ENCODE measurements at regions not wholly inside any gene's neighbourhood (a gene's known extent, or its start where the extent isn't known, plus 50 kb on each side); places are given as distances from the start of the nearest gene placed in this dataset.

- Histone ChIP-seq H3K4me3 (no peak overlapping the region), H3K27me3 (no peaks in the 10 kb centered on the region), H3K9me3 (no peaks in the 10 kb centered on the region), H3K4me1 (peaks cover 14% of the 10 kb centered on the region), H3K27ac (no peak overlapping the region), H3K36me3 (no peaks in the 10 kb centered on the region)
- no peak for TF ChIP-seq POLR2A (IDR thresholded peaks at IDR 0.05)
- TF ChIP-seq CTCF (IDR thresholded peaks at IDR 0.05): no peak
- TF ChIP-seq POLR2AphosphoS5 (IDR thresholded peaks at IDR 0.05; ENCODE audit: insufficient read depth in 1 of 2, low read depth in 1 of 2): no peak
- intact Hi-C loops (cut with DNase I): no loop called here
- DNase-seq (ENCODE audit: extremely low spot score in 2 of 2): peak in 1 of 2 donors; percentile 74
These were observed 192.3 kb upstream of the OSR1 start for GRCh38 chr2:19550750-19551149.

GRCh38 chr2:19549821-19550220, 191.4 kb upstream of the OSR1 start:
- H3K9me3 ChIP-seq: no peaks in the 10 kb centered on the region
- H3K27me3 ChIP-seq: no peaks in the 10 kb centered on the region
- no peak for DNase-seq (ENCODE audit: extremely low spot score in 2 of 2)
- intact Hi-C loops (cut with DNase I): no loop called here
- H3K4me3 ChIP-seq: no peak overlapping the region
- no peaks in the 10 kb centered on the region for H3K36me3 ChIP-seq
- no peak overlapping the region for H3K27ac ChIP-seq
- peaks cover 14% of the 10 kb centered on the region for H3K4me1 ChIP-seq
- TF ChIP-seq POLR2AphosphoS5 (IDR thresholded peaks at IDR 0.05; ENCODE audit: insufficient read depth in 1 of 2, low read depth in 1 of 2) (no peak), POLR2A (IDR thresholded peaks at IDR 0.05) (no peak), CTCF (IDR thresholded peaks at IDR 0.05) (no peak)

- Histone ChIP-seq H3K4me3 (no peak overlapping the region), H3K36me3 (no peaks in the 10 kb centered on the region), H3K27me3 (no peaks in the 10 kb centered on the region), H3K27ac (no peak overlapping the region), H3K9me3 (no peaks in the 10 kb centered on the region), H3K4me1 (peaks cover 28% of the 10 kb centered on the region)
- intact Hi-C loops (cut with DNase I): no loop called here
- DNase-seq (ENCODE audit: extremely low spot score in 2 of 2): peak in 1 of 2 donors; percentile 61
- TF ChIP-seq CTCF (IDR thresholded peaks at IDR 0.05): no peak
- no peak for TF ChIP-seq POLR2AphosphoS5 (IDR thresholded peaks at IDR 0.05; ENCODE audit: insufficient read depth in 1 of 2, low read depth in 1 of 2)
- TF ChIP-seq POLR2A (IDR thresholded peaks at IDR 0.05): no peak
These were observed 189.7 kb upstream of the OSR1 start for GRCh38 chr2:19548116-19548515.

- no peak for TF ChIP-seq POLR2AphosphoS5 (IDR thresholded peaks at IDR 0.05; ENCODE audit: insufficient read depth in 1 of 2, low read depth in 1 of 2)
- TF ChIP-seq CTCF (IDR thresholded peaks at IDR 0.05): no peak
- no peak for TF ChIP-seq POLR2A (IDR thresholded peaks at IDR 0.05)
- Histone ChIP-seq H3K27ac (no peak overlapping the region), H3K9me3 (no peaks in the 10 kb centered on the region), H3K27me3 (no peaks in the 10 kb centered on the region), H3K4me3 (no peak overlapping the region), H3K4me1 (peaks cover 29% of the 10 kb centered on the region), H3K36me3 (no peaks in the 10 kb centered on the region)
- no peak for DNase-seq (ENCODE audit: extremely low spot score in 2 of 2)
- intact Hi-C loops (cut with DNase I): no loop called here
These were observed 188.9 kb upstream of the OSR1 start for GRCh38 chr2:19547321-19547720.

- DNase-seq (ENCODE audit: extremely low spot score in 2 of 2): no peak
- intact Hi-C loops (cut with DNase I): no loop called here
- TF ChIP-seq POLR2A (IDR thresholded peaks at IDR 0.05) (no peak), CTCF (IDR thresholded peaks at IDR 0.05) (no peak), POLR2AphosphoS5 (IDR thresholded peaks at IDR 0.05; ENCODE audit: insufficient read depth in 1 of 2, low read depth in 1 of 2) (no peak)
- H3K36me3 ChIP-seq: no peaks in the 10 kb centered on the region
- no peaks in the 10 kb centered on the region for H3K27me3 ChIP-seq
- H3K9me3 ChIP-seq: no peaks in the 10 kb centered on the region
- peaks cover 32% of the 10 kb centered on the region for H3K4me1 ChIP-seq
- no peak overlapping the region for H3K4me3 ChIP-seq
- H3K27ac ChIP-seq: no peak overlapping the region
These were observed 187.1 kb upstream of the OSR1 start for GRCh38 chr2:19545507-19545906.

Measured in vagina (tissue), 2 donors.